Bronchial epithelial cell (primary cell): ENCODE measurements at regions not wholly inside any gene's neighbourhood (a gene's known extent, or its start where the extent isn't known, plus 50 kb on each side); places are given as distances from the start of the nearest gene placed in this dataset.
"Not testable (repeated sequence)": the region's sequence is repeated elsewhere in the genome, so short reads cannot be mapped to it uniquely, and the experiment has no call there.

Experiments used
- DNase-seq: peaks from one replicate; pipeline ENCODE4 v3.0.0-alpha.2; 2010; ENCODE audit warnings: low read depth
- FAIRE-seq: peaks from 2 replicates; lab custom pipeline; 2011; peaks lifted over from hg19 to GRCh38; lab: Jason Lieb, UNC
- H3K27me3 ChIP-seq: 2 replicates; pipeline ENCODE4 v1.5.1; 2011; ENCODE audit warnings: low read length; ENCODE audit not compliant: control insufficient read depth, insufficient read depth
- H3K36me3 ChIP-seq: 2 replicates; pipeline ENCODE4 v1.5.1; 2011; ENCODE audit warnings: low read length; ENCODE audit not compliant: control insufficient read depth, insufficient read depth
- H3K4me3 ChIP-seq: 2 replicates; pipeline ENCODE4 v1.5.1; 2011; ENCODE audit warnings: mild to moderate bottlenecking, low read depth, low read length, control low read depth
- TF ChIP-seq, protein P1 (sequence below): IDR thresholded peaks from 2 replicates; pipeline ENCODE4 v1.5.1; 2011; ENCODE audit warnings: mild to moderate bottlenecking, moderate library complexity, low read length, control low read depth, inconsistent platforms; ENCODE audit not compliant: insufficient read depth, severe bottlenecking

DNA sequence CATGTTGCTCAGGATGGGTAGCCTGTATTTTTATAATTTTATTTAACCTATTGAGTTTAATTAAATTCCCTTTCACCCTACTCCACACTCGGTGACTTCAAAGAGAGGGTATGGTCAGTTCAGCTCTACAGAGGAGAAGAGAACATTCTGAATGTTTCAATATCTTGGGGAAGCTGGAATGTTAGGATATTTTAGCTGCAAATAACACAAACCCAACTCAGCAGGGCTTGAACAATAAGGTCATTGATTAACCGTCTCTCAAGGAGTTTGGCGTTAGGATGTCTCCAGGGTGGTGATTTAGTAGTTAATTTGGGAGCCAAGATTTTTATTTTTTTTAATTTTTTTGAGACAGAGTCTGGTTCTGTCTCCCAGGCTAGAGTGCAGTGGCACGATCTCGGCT, 143.6 kb upstream of the SALL4 start:
- DNase-seq: no peak
- no peak for FAIRE-seq

DNA sequence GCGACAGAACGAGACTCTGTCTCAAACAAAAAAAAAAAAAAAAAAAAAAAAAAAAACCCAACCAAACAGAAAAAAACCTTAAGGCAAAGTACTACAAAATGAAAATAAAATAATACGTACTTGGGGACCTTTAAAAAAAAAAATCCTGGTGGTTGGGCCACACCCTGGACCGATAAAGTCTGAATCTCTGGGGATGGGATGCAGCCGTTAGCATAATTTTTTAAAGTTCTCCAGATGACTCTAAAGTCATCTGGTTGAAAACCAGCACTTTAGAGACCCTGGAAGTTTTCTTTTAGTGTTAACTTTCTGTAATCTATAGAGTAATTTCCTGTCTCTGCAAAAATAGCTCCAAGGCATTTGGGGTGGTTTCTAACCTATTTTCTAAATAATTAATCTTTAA, 142.9 kb upstream of the SALL4 start:
- no peak for DNase-seq
- no peak overlapping the region for H3K4me3 ChIP-seq
- FAIRE-seq: no peak
- H3K36me3 ChIP-seq: no peaks in the 10 kb centered on the region
- H3K27me3 ChIP-seq: no peaks in the 10 kb centered on the region
- TF ChIP-seq, protein P1, sequence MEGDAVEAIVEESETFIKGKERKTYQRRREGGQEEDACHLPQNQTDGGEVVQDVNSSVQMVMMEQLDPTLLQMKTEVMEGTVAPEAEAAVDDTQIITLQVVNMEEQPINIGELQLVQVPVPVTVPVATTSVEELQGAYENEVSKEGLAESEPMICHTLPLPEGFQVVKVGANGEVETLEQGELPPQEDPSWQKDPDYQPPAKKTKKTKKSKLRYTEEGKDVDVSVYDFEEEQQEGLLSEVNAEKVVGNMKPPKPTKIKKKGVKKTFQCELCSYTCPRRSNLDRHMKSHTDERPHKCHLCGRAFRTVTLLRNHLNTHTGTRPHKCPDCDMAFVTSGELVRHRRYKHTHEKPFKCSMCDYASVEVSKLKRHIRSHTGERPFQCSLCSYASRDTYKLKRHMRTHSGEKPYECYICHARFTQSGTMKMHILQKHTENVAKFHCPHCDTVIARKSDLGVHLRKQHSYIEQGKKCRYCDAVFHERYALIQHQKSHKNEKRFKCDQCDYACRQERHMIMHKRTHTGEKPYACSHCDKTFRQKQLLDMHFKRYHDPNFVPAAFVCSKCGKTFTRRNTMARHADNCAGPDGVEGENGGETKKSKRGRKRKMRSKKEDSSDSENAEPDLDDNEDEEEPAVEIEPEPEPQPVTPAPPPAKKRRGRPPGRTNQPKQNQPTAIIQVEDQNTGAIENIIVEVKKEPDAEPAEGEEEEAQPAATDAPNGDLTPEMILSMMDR: no peak

More for the DNA sequence above, 143.6 kb upstream of the SALL4 start:
- no peak overlapping the region for H3K4me3 ChIP-seq
- H3K27me3 ChIP-seq: no peaks in the 10 kb centered on the region
- H3K36me3 ChIP-seq: no peaks in the 10 kb centered on the region
- TF ChIP-seq, protein P1: no peak

DNA sequence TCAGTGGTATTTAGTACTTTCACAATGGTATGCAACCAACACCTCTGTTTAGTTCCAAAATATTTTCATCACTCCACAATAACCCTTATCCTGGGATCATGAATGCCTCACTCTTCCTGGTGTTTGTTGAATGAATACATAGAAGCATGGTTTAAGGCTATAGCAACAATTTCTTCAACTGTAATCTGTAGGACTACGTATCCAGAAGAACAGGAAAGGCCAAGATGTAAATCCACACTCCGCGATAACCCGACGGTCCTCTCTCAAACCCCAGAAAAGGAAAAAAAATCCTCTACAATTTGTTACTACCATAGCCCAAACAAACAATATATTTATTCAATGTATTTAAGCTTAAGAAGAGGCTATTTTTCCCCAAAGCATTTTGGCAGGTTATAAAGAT, 141.4 kb upstream of the SALL4 start:
- TF ChIP-seq, protein P1: no peak
- no peaks in the 10 kb centered on the region for H3K36me3 ChIP-seq
- H3K4me3 ChIP-seq: no peak overlapping the region
- DNase-seq (no peak), FAIRE-seq (no peak)
- no peaks in the 10 kb centered on the region for H3K27me3 ChIP-seq

DNA sequence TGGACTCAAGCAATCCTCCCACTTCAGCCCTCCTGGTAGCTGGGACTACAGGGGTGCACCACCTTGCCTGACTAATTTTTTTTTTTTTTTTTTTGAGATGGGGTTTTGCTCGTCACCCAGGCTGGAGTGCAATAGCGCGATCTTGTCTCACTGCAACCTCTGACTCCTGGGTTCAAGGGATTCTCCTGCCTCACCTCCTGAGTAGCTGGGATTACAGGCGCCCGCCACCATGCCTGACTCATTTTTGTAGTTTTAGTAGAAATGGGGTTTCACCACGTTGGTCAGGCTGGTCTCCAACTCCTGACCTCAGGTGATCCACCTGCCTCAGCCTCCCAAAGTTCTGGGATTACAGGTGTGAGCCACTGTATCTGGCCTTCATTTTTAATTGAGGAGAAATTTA, 141.0 kb upstream of the SALL4 start:
- not testable (repeated sequence) for H3K27me3 ChIP-seq, H3K36me3 ChIP-seq, DNase-seq, FAIRE-seq, H3K4me3 ChIP-seq

DNA sequence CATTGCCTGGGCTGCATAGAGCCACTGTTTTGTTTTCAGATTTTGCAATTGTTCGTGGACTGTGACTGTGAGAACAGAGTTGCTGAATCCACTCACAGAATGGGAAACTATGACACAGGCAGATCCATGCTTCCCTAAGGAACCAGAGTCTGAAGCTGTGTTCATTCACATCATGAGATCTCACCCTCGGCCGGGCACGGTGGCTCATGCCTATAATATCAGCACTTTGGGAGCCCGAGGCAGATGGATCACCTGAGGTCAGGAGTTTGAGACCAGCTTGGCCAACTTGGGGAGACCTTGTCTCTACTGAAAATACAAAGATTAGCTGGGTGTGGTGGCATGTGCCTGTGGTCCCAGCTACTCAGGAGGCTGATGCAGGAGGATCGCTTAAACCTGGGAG, 139.2 kb upstream of the SALL4 start:
- TF ChIP-seq, protein P1: no peak
- H3K36me3 ChIP-seq: no peaks in the 10 kb centered on the region
- H3K27me3 ChIP-seq: no peaks in the 10 kb centered on the region
- no peak for DNase-seq
- no peak overlapping the region for H3K4me3 ChIP-seq
- no peak for FAIRE-seq

DNA sequence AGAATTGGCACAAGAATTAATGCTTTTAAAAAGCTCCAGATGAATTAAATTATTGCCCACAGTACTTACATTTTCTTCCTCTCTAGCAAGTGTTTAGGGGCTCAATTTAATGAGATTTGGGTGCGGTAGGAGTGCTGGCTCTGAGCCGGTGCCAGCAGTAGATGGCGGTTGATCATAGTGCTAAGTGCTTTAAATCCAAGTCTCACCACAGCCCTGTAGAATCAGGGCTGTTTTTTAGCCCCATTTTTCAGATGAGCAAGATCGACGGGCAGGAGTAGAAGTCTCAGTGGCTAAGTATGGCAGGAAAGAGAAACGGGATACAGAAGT, 136.9 kb upstream of the SALL4 start:
- no peaks in the 10 kb centered on the region for H3K27me3 ChIP-seq
- no peak for FAIRE-seq

More for the DNA sequence above, 136.9 kb upstream of the SALL4 start:
- DNase-seq: no peak
- TF ChIP-seq, protein P1: no peak
- no peaks in the 10 kb centered on the region for H3K36me3 ChIP-seq
- H3K4me3 ChIP-seq: no peak overlapping the region
